ENCODE measurements at regions not wholly inside any gene's neighbourhood (a gene's known extent, or its start where the extent isn't known, plus 50 kb on each side); places are given as distances from the start of the nearest gene placed in this dataset.

DNA sequence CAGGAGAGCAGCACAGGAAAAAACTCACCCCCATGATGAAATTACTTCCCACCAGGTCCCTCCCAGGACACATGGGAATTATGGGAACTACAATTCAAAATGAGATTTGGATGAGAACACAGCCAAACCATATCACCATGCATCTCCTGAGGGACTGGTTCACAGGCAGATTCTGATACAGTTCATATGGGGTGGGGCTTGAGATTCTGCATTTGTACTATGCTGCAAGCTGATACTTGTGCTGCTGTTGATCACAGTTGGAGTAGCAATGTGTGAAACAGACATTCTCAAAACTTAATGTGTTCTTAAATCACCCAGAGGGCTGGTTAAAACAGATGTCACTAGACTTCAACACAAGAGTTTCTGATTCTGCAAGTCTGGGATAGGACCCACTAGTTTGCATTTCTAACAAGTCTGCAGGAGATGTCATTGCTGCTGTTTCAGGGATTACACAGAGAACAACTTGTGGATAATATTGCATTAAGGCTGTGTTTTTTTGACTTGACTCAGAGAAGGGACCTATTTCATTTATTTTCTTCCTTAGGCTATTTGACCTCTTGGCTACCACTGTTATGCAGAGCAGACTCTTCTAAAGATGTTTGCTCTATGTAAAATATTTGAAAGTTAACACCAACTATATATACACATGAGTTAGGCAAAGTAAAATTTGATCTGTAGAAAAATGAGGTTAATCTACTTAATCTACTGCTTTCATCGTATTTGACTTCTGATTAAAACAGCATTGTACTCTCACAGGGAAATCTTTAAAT, 194.2 kb upstream of the CNTN3 start:
- no peak overlapping the region for H3K4me2 ChIP-seq (ENCODE audit: insufficient read depth, low read length)
- ATAC-seq (ENCODE audit: insufficient read depth, low read depth) (no peak), DNase-seq (no peak)
- no peaks in the 10 kb centered on the region for H3K4me1 ChIP-seq (ENCODE audit: insufficient read depth, low read length)
- H3K36me3 ChIP-seq (ENCODE audit: insufficient read depth, low read length) = no peaks in the 10 kb centered on the region
- no peak overlapping the region for H3K9ac ChIP-seq (ENCODE audit: low read depth, low read length)
- no peaks in the 10 kb centered on the region for H4K20me1 ChIP-seq (ENCODE audit: insufficient read depth, low read length)
- no peak for TF ChIP-seq EZH2 (IDR thresholded peaks at IDR 0.05; ENCODE audit: borderline replicate concordance, low read depth, low read length, severe bottlenecking)
- TF ChIP-seq, protein P1, sequence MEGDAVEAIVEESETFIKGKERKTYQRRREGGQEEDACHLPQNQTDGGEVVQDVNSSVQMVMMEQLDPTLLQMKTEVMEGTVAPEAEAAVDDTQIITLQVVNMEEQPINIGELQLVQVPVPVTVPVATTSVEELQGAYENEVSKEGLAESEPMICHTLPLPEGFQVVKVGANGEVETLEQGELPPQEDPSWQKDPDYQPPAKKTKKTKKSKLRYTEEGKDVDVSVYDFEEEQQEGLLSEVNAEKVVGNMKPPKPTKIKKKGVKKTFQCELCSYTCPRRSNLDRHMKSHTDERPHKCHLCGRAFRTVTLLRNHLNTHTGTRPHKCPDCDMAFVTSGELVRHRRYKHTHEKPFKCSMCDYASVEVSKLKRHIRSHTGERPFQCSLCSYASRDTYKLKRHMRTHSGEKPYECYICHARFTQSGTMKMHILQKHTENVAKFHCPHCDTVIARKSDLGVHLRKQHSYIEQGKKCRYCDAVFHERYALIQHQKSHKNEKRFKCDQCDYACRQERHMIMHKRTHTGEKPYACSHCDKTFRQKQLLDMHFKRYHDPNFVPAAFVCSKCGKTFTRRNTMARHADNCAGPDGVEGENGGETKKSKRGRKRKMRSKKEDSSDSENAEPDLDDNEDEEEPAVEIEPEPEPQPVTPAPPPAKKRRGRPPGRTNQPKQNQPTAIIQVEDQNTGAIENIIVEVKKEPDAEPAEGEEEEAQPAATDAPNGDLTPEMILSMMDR (IDR thresholded peaks at IDR 0.05; ENCODE audit: borderline replicate concordance, extremely low read depth, low read length, poor library complexity, severe bottlenecking) = no peak
- no peak overlapping the region for H2AFZ ChIP-seq (ENCODE audit: low read depth, low read length)
- H3K27me3 ChIP-seq (ENCODE audit: insufficient read depth, low read length, poor library complexity) = no peaks in the 10 kb centered on the region
- H3K9me3 ChIP-seq (ENCODE audit: insufficient read depth, low read length, severe bottlenecking) = no peaks in the 10 kb centered on the region
- H3K79me2 ChIP-seq (ENCODE audit: insufficient read depth, low read length) = no peaks in the 10 kb centered on the region
- H3K27ac ChIP-seq (ENCODE audit: low read length) = no peak overlapping the region
- no peak overlapping the region for H3K4me3 ChIP-seq (ENCODE audit: low read depth in 1 of 2, low read length in 2 of 2)

DNA sequence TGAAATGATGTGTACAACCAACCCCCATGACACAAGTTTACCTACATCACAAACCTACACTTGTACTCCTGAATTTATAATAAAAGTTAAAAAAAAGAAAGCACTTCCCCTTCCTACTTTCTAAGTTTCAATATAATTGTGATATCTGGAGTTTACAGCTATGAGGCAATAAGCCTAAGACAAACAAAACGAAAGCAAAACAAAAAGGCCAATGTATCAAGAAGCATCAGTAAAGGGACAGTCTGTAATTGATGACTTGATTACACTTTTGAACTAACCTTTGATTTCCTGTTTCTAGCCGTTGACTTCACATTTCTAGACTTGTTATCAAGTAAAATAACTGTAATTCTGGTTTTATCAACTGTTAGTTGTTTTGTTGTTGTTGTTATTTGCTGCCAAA, 187.5 kb upstream of the CNTN3 start:
- Histone ChIP-seq H3K4me3 (ENCODE audit: low read depth in 1 of 2, low read length in 2 of 2) (no peak overlapping the region), H3K9me3 (ENCODE audit: insufficient read depth, low read length, severe bottlenecking) (peaks cover 3% of the 10 kb centered on the region), H3K4me1 (ENCODE audit: insufficient read depth, low read length) (no peaks in the 10 kb centered on the region), H2AFZ (ENCODE audit: low read depth, low read length) (no peak overlapping the region), H3K4me2 (ENCODE audit: insufficient read depth, low read length) (no peak overlapping the region), H3K27ac (ENCODE audit: low read length) (no peak overlapping the region), H3K9ac (ENCODE audit: low read depth, low read length) (no peak overlapping the region), H3K27me3 (ENCODE audit: insufficient read depth, low read length, poor library complexity) (no peaks in the 10 kb centered on the region), H3K36me3 (ENCODE audit: insufficient read depth, low read length) (no peaks in the 10 kb centered on the region), H4K20me1 (ENCODE audit: insufficient read depth, low read length) (no peaks in the 10 kb centered on the region), H3K79me2 (ENCODE audit: insufficient read depth, low read length) (no peaks in the 10 kb centered on the region)
- ATAC-seq (ENCODE audit: insufficient read depth, low read depth) (no peak), DNase-seq (no peak)
- no peak for TF ChIP-seq EZH2 (IDR thresholded peaks at IDR 0.05; ENCODE audit: borderline replicate concordance, low read depth, low read length, severe bottlenecking)
- TF ChIP-seq, protein P1 (IDR thresholded peaks at IDR 0.05; ENCODE audit: borderline replicate concordance, extremely low read depth, low read length, poor library complexity, severe bottlenecking) = no peak

DNA sequence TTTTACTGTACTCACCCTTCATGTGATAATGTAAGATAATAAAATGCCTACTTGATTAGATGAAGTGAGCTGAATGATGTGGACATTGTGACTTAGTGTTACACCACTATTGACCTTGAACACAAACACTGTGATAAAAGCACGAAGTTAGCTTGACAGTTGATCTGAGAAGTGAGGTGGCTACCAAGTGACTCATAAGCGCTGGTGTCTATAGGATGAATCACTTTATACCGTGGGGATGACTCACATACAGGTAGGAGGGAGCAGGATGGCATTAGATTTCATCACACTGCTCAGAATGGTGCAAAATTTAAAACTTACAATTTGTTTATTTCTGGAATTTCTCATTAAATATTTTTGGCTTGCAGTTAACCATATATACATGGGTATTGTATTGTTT, 174.7 kb upstream of the CNTN3 start:
- TF ChIP-seq, protein P1 (IDR thresholded peaks at IDR 0.05; ENCODE audit: borderline replicate concordance, extremely low read depth, low read length, poor library complexity, severe bottlenecking) = no peak
- TF ChIP-seq EZH2 (IDR thresholded peaks at IDR 0.05; ENCODE audit: borderline replicate concordance, low read depth, low read length, severe bottlenecking) = no peak
- DNase-seq = no peak
- no peak overlapping the region for H3K4me2 ChIP-seq (ENCODE audit: insufficient read depth, low read length)
- H3K27me3 ChIP-seq (ENCODE audit: insufficient read depth, low read length, poor library complexity) = no peaks in the 10 kb centered on the region
- H2AFZ ChIP-seq (ENCODE audit: low read depth, low read length) = no peak overlapping the region
- no peaks in the 10 kb centered on the region for H3K36me3 ChIP-seq (ENCODE audit: insufficient read depth, low read length)
- H3K4me3 ChIP-seq (ENCODE audit: low read depth in 1 of 2, low read length in 2 of 2) = no peak overlapping the region
- ATAC-seq (ENCODE audit: insufficient read depth, low read depth) = no peak
- peaks cover 4% of the 10 kb centered on the region for H3K9me3 ChIP-seq (ENCODE audit: insufficient read depth, low read length, severe bottlenecking)
- no peaks in the 10 kb centered on the region for H3K79me2 ChIP-seq (ENCODE audit: insufficient read depth, low read length)
- H3K4me1 ChIP-seq (ENCODE audit: insufficient read depth, low read length) = no peaks in the 10 kb centered on the region
- H4K20me1 ChIP-seq (ENCODE audit: insufficient read depth, low read length) = no peaks in the 10 kb centered on the region
- no peak overlapping the region for H3K27ac ChIP-seq (ENCODE audit: low read length)
- H3K9ac ChIP-seq (ENCODE audit: low read depth, low read length) = no peak overlapping the region
